ENCODE measurements at regions not wholly inside any gene's neighbourhood (a gene's known extent, or its start where the extent isn't known, plus 50 kb on each side); places are given as distances from the start of the nearest gene placed in this dataset.
A peak's percentile ranks its signal among the peaks of the same experiment; 100 is the strongest.

DNA sequence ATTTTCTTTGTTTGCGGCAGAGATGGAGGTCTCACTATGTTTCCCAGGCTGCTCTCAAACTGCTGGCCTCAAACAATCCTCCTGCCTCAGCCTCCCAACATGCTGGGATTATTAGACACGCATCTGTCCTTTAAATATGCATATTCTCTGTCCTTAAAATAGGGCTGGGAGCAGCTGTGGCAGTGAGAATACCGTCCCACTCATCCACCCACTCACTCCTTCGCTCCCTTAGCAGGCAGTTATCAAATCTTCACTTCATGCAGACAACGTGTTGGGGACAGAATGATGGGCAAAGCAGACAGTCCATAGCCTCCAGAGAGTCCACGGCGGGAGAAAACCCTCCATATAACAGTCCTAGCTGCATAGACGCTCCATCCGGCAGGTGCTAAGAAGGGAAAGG lies 179.4 kb downstream of the ZBTB18 start:
- no peak overlapping the region for H3K27ac Mint-ChIP-seq
- DNase-seq (no peak), ATAC-seq (ENCODE audit: low read depth) (no peak)
- H3K4me3 Mint-ChIP-seq = no peak overlapping the region
- H3K4me1 Mint-ChIP-seq = peaks cover 2% of the 10 kb centered on the region
- no peaks in the 10 kb centered on the region for H3K9me3 Mint-ChIP-seq
- H3K27me3 Mint-ChIP-seq = peaks cover 5% of the 10 kb centered on the region
- no peaks in the 10 kb centered on the region for H3K36me3 Mint-ChIP-seq
- POLR2A ChIA-PET = no interaction called here

DNA sequence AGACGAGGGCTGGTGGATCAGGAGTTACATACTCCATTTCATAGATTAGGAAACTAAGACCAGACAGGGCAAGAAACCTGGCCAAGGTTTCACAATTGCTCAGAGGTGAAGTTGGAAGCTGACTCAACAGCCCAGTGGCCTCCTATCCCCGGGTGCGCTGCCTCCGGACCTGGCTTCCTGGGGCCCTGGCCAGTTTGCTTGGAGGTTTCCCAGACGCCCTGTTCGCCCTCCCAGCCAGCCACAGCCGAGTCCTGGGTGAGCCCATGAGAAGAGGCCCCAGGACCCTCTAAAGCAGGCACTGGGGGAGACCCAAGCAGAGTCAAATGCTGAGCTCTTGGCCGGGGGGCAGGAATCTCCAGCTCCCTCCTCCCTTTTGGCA lies 180.1 kb downstream of the ZBTB18 start:
- no peak for DNase-seq
- POLR2A ChIA-PET = no interaction called here
- no peak overlapping the region for H3K27ac Mint-ChIP-seq
- peaks cover 5% of the 10 kb centered on the region for H3K27me3 Mint-ChIP-seq
- H3K4me3 Mint-ChIP-seq = no peak overlapping the region
- no peak for ATAC-seq (ENCODE audit: low read depth)
- H3K4me1 Mint-ChIP-seq = peaks cover 2% of the 10 kb centered on the region
- no peaks in the 10 kb centered on the region for H3K36me3 Mint-ChIP-seq
- H3K9me3 Mint-ChIP-seq = no peaks in the 10 kb centered on the region

DNA sequence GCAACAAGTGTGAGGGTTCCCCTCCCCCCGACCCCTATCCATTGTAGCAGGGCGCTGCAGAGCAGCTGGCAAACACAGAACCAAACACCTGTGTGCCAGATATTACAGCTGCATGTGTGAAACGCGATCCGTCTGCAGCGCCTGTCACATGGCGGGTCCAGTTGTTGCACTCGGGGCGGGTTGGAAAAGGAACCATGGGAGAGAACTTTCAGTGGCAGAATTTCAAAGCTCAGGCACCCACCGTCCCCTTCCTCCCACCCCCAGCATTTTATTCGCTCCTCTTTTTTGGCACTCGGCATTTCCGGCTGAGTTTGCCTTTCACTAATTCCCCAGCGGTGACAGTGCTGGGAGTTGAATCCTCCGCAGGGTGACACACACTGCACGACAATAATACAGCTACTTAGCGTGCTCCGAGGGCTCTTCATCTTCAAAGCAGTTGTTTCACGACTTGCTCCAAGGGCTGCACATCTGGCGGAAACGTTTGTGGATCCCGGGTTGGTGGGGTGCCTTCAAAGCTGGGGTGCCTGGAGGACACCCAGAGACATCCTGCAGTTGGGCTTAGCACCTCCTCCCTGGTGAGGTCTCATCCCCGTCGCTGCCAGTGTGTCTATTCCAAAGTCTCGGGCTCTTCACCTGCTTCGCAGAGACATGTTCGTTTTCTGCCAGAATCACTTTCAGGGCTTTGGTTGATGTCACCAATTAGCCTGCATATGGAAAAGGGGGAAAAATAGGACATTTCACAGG lies 180.7 kb downstream of the ZBTB18 start:
- Mint-ChIP-seq H3K4me1 (peaks cover 2% of the 10 kb centered on the region), H3K9me3 (no peaks in the 10 kb centered on the region), H3K27ac (no peak overlapping the region), H3K4me3 (peak overlapping the region; percentile 28), H3K36me3 (no peaks in the 10 kb centered on the region), H3K27me3 (peaks cover 5% of the 10 kb centered on the region)
- DNase-seq (no peak), ATAC-seq (ENCODE audit: low read depth) (peak; percentile 14)
- POLR2A ChIA-PET = interaction anchor here (0.6 kb wide), 1 partner anchor 53 kb away, joined by 3 read pairs; no protein-coding TSS in a partner anchor

DNA sequence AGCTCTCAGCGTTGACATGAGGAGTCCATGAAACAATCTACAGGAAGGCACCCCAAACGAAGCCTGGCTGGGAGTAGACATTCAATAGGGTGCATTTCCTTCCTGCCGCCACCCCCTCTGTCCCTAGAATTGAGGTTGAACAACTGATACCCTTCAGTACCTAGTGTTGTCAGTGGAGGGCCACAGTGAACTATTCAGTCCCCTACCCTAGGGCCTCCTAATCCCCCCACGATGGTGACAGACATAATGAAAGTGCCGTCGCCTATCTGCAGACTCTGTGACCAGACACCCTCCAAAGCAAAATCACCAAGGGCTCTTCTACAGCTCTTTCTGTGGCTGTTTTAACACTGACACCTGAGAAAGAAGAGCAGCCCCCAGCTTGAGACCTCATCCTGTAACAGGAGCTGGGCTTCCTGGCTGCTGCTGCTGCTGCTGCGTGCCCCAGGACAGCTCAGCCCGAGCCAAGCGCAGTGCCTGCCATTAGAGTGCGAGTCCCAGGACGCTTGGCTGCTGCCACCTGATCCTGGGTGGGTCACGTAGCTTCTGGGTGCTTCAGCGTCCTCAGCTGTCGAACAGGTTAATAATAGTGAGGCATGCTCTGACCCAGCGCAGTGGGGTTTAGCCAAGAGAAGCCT lies 183.0 kb downstream of the ZBTB18 start:
- Mint-ChIP-seq H3K4me1 (peaks cover 4% of the 10 kb centered on the region), H3K36me3 (no peaks in the 10 kb centered on the region), H3K9me3 (no peaks in the 10 kb centered on the region), H3K4me3 (no peak overlapping the region), H3K27me3 (peaks cover under 1% of the 10 kb centered on the region), H3K27ac (no peak overlapping the region)
- POLR2A ChIA-PET = no interaction called here
- DNase-seq = no peak
- no peak for ATAC-seq (ENCODE audit: low read depth)

DNA sequence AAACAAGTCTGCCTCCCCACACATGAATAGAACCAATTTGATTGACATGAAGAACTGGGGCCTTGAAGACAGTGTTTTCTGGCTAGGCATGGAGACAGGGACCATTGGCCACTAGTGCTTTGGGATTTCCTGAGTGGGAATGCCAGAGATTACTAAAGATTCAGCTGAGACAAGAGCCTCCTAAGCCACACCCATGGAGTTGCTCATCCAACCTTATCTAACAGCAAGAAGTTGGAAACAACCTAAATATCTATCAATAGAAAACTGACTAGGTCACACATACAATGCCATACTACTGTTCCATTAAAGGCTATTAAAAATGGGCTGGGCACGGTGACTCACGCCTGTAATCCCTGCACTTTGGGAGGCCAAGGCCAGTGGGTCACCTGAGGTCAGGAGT lies 184.1 kb downstream of the ZBTB18 start:
- DNase-seq (no peak), ATAC-seq (ENCODE audit: low read depth) (no peak)
- H3K27me3 Mint-ChIP-seq = no peaks in the 10 kb centered on the region
- H3K27ac Mint-ChIP-seq = no peak overlapping the region
- peaks cover 9% of the 10 kb centered on the region for H3K4me1 Mint-ChIP-seq
- no peak overlapping the region for H3K4me3 Mint-ChIP-seq
- no peaks in the 10 kb centered on the region for H3K36me3 Mint-ChIP-seq
- POLR2A ChIA-PET = no interaction called here
- no peaks in the 10 kb centered on the region for H3K9me3 Mint-ChIP-seq

DNA sequence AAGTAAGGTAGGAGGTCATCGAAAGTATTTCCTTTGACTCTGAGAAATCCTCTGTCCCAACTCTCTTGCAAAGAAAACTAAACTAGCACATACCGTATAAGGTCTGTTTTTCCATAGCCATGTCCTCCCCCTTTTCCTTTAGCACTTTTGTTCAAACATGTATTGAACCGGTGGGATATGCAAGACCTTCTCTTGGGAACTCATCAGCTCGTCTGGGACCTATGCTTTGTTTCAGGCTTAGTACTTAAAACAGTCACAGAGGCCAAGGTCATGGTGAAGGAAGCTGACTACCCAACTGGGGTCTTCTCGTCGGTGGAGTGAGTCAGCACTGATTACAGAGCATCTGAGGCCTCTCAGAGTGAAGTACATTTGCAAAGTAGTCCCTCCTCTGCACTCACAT lies 185.0 kb downstream of the ZBTB18 start:
- Mint-ChIP-seq H3K36me3 (no peaks in the 10 kb centered on the region), H3K4me3 (no peak overlapping the region), H3K4me1 (peaks cover 9% of the 10 kb centered on the region), H3K9me3 (no peaks in the 10 kb centered on the region), H3K27ac (no peak overlapping the region), H3K27me3 (no peaks in the 10 kb centered on the region)
- ATAC-seq (ENCODE audit: low read depth) (no peak), DNase-seq (no peak)
- POLR2A ChIA-PET = no interaction called here

DNA sequence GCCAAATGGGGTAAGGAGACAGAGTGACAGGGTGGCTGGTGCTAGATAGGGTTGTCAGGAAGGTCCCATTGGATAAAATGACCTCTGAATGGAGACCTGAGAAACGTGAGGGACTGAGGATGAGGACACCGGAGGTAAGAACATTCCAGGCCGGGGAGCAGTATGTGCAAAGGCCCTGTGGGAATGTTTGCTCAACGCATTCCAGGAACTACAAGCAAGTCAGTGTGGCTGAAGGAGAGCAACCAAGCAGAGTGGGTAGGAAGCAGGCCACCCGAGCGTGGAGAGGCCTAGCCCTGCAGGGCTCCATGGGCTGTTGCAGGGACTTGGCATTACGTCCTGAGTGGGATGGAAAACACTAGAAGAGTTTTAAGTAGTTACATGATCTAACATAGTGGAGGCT lies 185.6 kb downstream of the ZBTB18 start:
- no peak for DNase-seq
- H3K36me3 Mint-ChIP-seq = no peaks in the 10 kb centered on the region
- POLR2A ChIA-PET = no interaction called here
- H3K4me3 Mint-ChIP-seq = no peak overlapping the region
- no peak for ATAC-seq (ENCODE audit: low read depth)
- peaks cover 9% of the 10 kb centered on the region for H3K4me1 Mint-ChIP-seq
- H3K27ac Mint-ChIP-seq = peak overlapping the region; percentile 51
- no peaks in the 10 kb centered on the region for H3K27me3 Mint-ChIP-seq
- no peaks in the 10 kb centered on the region for H3K9me3 Mint-ChIP-seq

DNA sequence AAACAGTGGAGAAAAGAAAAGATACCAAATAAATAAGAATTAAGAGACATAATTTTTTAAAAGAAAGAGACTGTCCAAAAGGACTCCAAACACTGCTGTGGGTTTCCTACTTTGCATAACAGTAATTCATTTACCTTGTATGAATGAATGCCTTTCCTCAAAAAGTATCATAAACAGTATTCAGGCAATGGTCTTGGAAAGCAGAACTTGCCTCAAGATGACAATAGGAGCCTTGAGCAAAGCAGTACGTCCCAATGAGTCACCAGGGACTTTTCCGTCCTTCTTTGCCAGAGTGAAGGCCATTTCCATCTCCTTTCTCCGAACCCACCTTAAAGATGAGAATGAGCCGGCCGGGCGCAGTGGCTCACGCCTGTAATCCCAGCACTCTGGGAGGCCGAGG lies 186.4 kb downstream of the ZBTB18 start:
- H3K36me3 Mint-ChIP-seq = no peaks in the 10 kb centered on the region
- POLR2A ChIA-PET = no interaction called here
- H3K27me3 Mint-ChIP-seq = no peaks in the 10 kb centered on the region
- no peak overlapping the region for H3K4me3 Mint-ChIP-seq
- DNase-seq (no peak), ATAC-seq (ENCODE audit: low read depth) (no peak)
- peaks cover 11% of the 10 kb centered on the region for H3K4me1 Mint-ChIP-seq
- H3K27ac Mint-ChIP-seq = no peak overlapping the region
- H3K9me3 Mint-ChIP-seq = no peaks in the 10 kb centered on the region

DNA sequence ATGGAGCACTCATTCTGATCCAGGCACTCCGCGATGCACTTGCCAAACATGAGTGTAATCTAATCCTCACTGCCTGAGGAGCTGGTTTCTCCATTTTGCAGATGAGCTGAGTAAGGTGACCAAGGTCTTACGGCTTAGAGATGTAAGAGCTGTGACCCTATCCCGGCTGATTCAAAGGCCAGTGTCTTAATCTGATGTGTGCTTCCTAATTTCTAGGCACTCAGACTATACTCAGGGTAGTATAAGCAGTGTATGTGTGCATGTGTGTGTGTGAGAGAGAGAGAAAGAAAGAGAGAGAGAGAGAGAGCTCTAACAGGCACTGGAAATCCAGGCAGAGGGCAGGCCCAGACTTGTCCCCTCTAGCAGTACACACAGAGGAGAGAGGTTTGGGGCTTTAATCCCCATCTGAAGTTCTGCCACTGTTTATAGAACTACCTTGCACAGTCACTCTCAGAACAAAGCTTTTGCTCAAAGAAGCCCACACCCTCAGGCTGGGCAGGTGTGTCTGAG lies 188.2 kb downstream of the ZBTB18 start:
- Mint-ChIP-seq H3K27ac (peak overlapping the region; percentile 79), H3K9me3 (no peaks in the 10 kb centered on the region), H3K4me1 (peaks cover 12% of the 10 kb centered on the region), H3K27me3 (no peaks in the 10 kb centered on the region), H3K4me3 (no peak overlapping the region), H3K36me3 (no peaks in the 10 kb centered on the region)
- POLR2A ChIA-PET = interaction anchor here (0.6 to 1.2 kb wide), 2 partner anchors 17 to 191 kb away, joined by 3 to 6 read pairs; no protein-coding TSS in a partner anchor
- ATAC-seq (ENCODE audit: low read depth) (peak; percentile 82), DNase-seq (no peak)

DNA sequence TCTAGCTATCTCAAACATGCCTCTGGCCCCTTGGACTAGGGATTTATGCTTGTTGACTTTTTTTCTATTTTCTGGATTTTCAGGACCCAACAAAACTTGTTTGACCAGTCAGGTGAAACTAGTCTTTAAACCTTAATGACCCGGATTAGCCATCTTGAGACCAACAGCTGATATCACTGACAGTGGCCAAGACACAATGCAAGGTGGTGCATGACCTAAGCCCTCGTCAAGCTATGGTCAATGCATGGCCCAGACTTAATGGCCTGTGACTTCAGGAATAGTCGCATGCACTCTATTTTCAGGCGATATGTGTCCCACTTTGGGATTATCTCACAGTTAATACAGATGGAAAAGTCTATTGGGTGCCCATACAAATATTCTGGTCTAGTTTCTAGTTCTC lies 190.4 kb downstream of the ZBTB18 start:
- ATAC-seq (ENCODE audit: low read depth) = no peak
- POLR2A ChIA-PET = no interaction called here
- H3K4me3 Mint-ChIP-seq = no peak overlapping the region
- H3K4me1 Mint-ChIP-seq = peaks cover 12% of the 10 kb centered on the region
- H3K27ac Mint-ChIP-seq = no peak overlapping the region
- no peaks in the 10 kb centered on the region for H3K9me3 Mint-ChIP-seq
- H3K36me3 Mint-ChIP-seq = no peaks in the 10 kb centered on the region
- DNase-seq = no peak
- H3K27me3 Mint-ChIP-seq = peaks cover 2% of the 10 kb centered on the region

DNA sequence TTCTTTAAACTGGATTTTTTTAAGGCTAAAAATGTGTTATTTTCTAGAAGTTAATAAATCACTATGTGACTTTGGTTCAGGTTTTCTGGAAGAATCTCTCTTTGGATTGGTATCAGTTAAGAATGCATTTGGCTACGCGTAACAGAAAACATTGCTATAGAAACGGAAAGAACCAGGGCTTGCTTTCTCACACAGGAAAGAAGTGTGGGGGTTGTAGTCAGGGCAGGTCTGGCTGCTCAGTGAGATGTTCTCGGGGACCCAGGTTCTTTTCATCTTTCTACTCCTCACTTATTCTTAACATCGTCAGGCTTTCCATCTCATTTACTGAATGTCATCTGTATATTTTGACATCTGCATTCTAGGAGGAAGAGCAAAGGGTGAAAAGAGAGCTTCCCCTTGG lies 191.4 kb downstream of the ZBTB18 start:
- DNase-seq (no peak), ATAC-seq (ENCODE audit: low read depth) (peak; percentile 51)
- H3K4me3 Mint-ChIP-seq = no peak overlapping the region
- H3K9me3 Mint-ChIP-seq = no peaks in the 10 kb centered on the region
- H3K27ac Mint-ChIP-seq = peak overlapping the region; percentile 42
- H3K36me3 Mint-ChIP-seq = no peaks in the 10 kb centered on the region
- peaks cover 12% of the 10 kb centered on the region for H3K4me1 Mint-ChIP-seq
- H3K27me3 Mint-ChIP-seq = peaks cover 2% of the 10 kb centered on the region
- POLR2A ChIA-PET = no interaction called here

DNA sequence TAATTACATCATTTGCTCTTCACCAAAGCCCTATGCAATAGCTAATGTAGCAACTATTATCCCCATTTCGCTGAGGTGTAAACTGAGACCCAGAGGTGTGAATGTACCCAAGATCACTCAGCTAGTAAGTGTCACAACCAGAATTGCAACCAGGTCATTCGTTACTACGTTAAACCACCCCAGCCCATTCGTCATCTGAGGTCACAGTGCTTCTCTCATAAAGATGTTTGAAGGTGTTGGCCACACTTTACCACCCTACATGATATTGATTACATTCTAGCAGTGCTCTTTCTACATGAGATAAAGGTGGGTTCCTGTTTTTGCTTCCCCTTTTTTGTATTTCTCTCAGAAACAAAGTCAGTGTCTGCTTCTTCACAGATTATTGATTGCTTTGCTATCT lies 195.3 kb downstream of the ZBTB18 start:
- POLR2A ChIA-PET = no interaction called here
- no peak overlapping the region for H3K4me3 Mint-ChIP-seq
- no peak for DNase-seq

DNA sequence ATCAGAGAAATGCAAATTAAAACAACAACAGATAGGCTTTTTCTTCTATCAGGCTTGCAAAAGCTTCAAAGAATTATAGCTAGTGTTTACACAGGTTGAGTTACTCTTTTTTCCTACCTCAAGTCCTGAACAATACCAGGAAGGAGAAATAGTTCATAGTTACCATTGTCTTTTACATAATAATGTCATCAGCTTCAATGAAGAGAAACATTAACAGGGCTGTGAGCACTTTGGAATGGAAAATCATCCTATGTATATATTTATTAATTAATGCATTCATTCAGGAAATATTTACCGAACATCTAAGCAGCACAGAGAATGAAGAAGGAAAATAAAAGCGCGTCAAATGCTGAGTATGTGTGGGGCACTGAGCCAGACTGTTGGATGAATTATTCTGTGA lies 197.3 kb downstream of the ZBTB18 start:
- no peak for DNase-seq
- Mint-ChIP-seq H3K4me3 (no peak overlapping the region), H3K4me1 (no peaks in the 10 kb centered on the region), H3K36me3 (no peaks in the 10 kb centered on the region), H3K27ac (no peak overlapping the region), H3K27me3 (peaks cover 2% of the 10 kb centered on the region), H3K9me3 (no peaks in the 10 kb centered on the region)
- POLR2A ChIA-PET = no interaction called here
- ATAC-seq (ENCODE audit: low read depth) = no peak

More for the DNA sequence above, 195.3 kb downstream of the ZBTB18 start:
- Mint-ChIP-seq H3K36me3 (no peaks in the 10 kb centered on the region), H3K27ac (no peak overlapping the region), H3K27me3 (peaks cover 2% of the 10 kb centered on the region), H3K4me1 (peaks cover 5% of the 10 kb centered on the region), H3K9me3 (no peaks in the 10 kb centered on the region)
- ATAC-seq (ENCODE audit: low read depth) = no peak

DNA sequence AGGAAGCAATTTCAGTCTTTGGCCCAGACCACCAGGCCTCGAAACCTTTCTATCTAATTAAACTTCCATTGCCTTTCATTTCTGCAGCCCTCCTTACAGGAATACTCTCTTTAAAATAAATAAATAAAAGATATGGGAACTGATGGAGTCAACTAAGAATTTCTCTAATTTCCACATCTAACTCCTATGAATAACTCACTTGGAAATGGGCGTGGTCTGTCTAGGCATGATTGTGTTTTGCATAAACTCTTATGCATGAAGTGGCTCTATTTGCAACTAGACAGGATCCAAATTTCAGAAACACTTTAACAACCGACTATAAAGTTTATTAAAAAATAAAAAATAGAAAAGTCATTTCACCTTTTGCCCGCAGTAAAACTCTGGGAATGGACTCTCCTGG lies 199.5 kb downstream of the ADSS2 start:
- no peak overlapping the region for H3K27ac Mint-ChIP-seq
- H3K36me3 Mint-ChIP-seq = no peaks in the 10 kb centered on the region
- peaks cover 3% of the 10 kb centered on the region for H3K4me1 Mint-ChIP-seq
- H3K27me3 Mint-ChIP-seq = no peaks in the 10 kb centered on the region
- POLR2A ChIA-PET = no interaction called here
- ATAC-seq (ENCODE audit: low read depth) = no peak
- H3K4me3 Mint-ChIP-seq = no peak overlapping the region
- H3K9me3 Mint-ChIP-seq = no peaks in the 10 kb centered on the region
- DNase-seq = no peak

All from activated naive CD8-positive, alpha-beta T cell treated with anti-CD3 and anti-CD28 coated beads, Interleukin-2, amount 10 ng/mL, durations not matched to agents 7 days and 5 days (primary cell).